Pons (tissue), 1 donor: ENCODE measurements at regions not wholly inside any gene's neighbourhood (a gene's known extent, or its start where the extent isn't known, plus 50 kb on each side); places are given as distances from the start of the nearest gene placed in this dataset.

Experiments used
- DNase-seq: peaks from one replicate; pipeline ENCODE4 v3.0.0-alpha.2; 2016; ENCODE audit warnings: low spot score

GRCh38 chr3:94179059-94179458 is 116.2 kb downstream of the NSUN3 start:
- no peak for DNase-seq

- DNase-seq: no peak
These were observed 120.7 kb downstream of the NSUN3 start for GRCh38 chr3:94183551-94183950.

GRCh38 chr3:94184781-94185180 is 121.9 kb downstream of the NSUN3 start:
- DNase-seq: no peak

- no peak for DNase-seq
These were observed 122.9 kb downstream of the NSUN3 start for GRCh38 chr3:94185753-94186152.

GRCh38 chr3:94187697-94188096 is 124.8 kb downstream of the NSUN3 start:
- no peak for DNase-seq

- no peak for DNase-seq
These were observed 132.5 kb downstream of the NSUN3 start for GRCh38 chr3:94195381-94195780.

GRCh38 chr3:94206291-94206690 is 143.4 kb downstream of the NSUN3 start:
- DNase-seq: no peak

- DNase-seq: no peak
These were observed 147.4 kb downstream of the NSUN3 start for GRCh38 chr3:94210256-94210655.

GRCh38 chr3:94217406-94217805 is 154.5 kb downstream of the NSUN3 start:
- no peak for DNase-seq

- DNase-seq: no peak
These were observed 157.6 kb downstream of the NSUN3 start for GRCh38 chr3:94220426-94220825.

GRCh38 chr3:94221829-94222228 is 159.0 kb downstream of the NSUN3 start:
- no peak for DNase-seq

GRCh38 chr3:94225148-94225865 is 162.4 kb downstream of the NSUN3 start:
- DNase-seq: peak; percentile 50

- no peak for DNase-seq
These were observed 163.2 kb downstream of the NSUN3 start for GRCh38 chr3:94226078-94226477.

GRCh38 chr3:94232921-94233320 is 170.1 kb downstream of the NSUN3 start:
- no peak for DNase-seq

- DNase-seq: peak; percentile 46
These were observed 171.4 kb downstream of the NSUN3 start for GRCh38 chr3:94234177-94234788.

GRCh38 chr3:94241986-94242385 is 179.1 kb downstream of the NSUN3 start:
- no peak for DNase-seq

- DNase-seq: no peak
These were observed 183.3 kb downstream of the NSUN3 start for GRCh38 chr3:94246171-94246570.

- DNase-seq: no peak
These were observed 185.2 kb downstream of the NSUN3 start for GRCh38 chr3:94248042-94248441.

GRCh38 chr3:94249491-94250079 is 186.7 kb downstream of the NSUN3 start:
- peak; percentile 68 for DNase-seq

GRCh38 chr3:94251566-94251965 is 188.7 kb downstream of the NSUN3 start:
- DNase-seq: no peak

- DNase-seq: no peak
These were observed 189.5 kb downstream of the NSUN3 start for GRCh38 chr3:94252316-94252715.

GRCh38 chr3:94256888-94257813 is 194.3 kb downstream of the NSUN3 start:
- no peak for DNase-seq
